ENCODE measurements at regions not wholly inside any gene's neighbourhood (a gene's known extent, or its start where the extent isn't known, plus 50 kb on each side); places are given as distances from the start of the nearest gene placed in this dataset.

DNA sequence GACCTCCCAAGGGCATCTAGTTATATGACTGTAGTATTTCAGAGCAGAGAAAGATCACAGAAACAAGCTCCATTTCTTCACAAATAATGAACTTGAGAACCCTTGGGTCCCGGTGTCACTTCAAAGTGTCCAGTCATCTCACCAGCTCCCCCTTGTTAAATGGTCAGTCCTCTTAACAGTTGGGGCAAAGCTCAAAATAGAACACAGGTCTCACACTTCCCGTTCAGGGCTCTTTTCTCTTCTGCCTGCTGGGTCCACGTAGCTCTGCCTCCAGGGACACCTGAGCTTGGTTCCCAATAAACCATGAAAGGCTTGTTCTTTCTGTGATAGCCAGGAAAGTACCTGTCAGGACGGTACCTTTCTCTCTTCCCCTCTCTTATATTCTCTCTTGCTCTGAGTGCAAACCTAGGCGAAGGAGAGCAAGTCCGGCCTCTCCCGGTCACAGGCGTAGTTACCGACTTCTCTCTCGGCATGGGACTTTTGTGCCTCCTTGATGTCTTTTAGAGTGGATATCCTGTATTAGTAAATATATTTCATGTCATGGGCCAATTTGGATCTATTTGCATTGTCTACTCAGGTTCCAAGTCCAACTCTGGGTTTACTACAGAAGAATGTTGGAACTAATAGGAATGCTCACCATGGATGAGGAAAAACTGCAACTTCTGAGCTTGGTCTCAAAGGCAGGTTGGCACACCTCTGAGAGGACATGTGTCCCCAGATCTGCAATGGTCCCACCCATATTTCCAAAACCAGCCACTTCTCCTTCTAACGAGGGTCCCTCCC, 118.8 kb upstream of the PARP11 start:
- no peak for DNase-seq (ENCODE audit: low spot score)

DNA sequence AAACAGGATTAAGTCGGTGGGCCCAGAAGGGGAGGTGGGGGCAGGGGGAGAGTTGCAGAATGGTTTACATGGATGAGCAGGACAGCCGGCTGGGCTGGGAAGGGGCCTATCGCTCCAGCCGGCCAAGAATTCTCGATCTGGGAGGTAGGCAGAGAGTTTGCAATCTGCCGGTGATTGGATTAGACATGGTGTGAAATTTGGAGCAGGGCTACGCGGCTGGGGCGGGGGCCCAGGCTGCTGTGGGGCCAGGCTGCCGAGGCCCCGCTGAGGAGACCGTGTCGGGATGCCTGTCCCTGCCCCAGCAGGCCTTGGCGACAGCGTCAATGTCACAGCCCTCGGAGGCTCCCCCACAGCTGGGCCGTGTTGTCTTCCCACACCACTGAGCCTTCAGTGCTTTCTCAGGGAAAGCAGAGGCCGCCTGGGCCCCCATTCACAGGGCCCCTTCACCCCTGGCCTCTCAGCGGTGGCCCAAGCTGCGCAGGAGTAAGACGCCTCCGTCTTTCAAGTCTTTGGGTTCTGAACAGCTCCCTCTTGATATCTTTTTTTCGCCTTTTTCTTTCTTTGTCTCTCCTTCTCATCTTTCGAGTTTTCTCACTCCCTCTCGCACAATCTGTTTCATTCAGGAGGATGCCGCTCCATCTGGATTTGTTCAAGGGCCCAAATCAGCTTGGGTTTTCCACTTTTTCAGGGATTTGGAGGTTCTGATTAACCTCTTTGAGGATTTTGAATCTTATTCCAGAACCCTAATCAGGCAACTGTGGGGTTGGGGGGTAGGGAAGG, 117.5 kb upstream of the PARP11 start:
- no peak for DNase-seq (ENCODE audit: low spot score)

DNA sequence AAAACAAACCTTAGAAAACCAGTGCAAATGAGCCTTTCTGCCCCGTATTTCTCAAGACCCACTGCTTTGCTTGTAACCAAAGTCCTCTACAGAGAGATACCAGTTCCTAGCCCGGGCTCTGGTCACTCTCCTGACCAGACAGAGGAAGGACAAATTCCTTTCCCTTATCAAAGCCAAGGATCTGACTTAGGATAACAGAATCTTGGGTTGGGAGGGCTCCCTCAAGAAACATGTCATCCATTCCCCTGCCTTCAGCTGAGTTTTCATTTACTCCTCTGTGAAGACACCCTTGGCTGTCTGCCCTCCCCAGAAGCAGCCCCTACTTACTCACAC, 116.0 kb upstream of the PARP11 start:
- DNase-seq (ENCODE audit: low spot score), result no peak

DNA sequence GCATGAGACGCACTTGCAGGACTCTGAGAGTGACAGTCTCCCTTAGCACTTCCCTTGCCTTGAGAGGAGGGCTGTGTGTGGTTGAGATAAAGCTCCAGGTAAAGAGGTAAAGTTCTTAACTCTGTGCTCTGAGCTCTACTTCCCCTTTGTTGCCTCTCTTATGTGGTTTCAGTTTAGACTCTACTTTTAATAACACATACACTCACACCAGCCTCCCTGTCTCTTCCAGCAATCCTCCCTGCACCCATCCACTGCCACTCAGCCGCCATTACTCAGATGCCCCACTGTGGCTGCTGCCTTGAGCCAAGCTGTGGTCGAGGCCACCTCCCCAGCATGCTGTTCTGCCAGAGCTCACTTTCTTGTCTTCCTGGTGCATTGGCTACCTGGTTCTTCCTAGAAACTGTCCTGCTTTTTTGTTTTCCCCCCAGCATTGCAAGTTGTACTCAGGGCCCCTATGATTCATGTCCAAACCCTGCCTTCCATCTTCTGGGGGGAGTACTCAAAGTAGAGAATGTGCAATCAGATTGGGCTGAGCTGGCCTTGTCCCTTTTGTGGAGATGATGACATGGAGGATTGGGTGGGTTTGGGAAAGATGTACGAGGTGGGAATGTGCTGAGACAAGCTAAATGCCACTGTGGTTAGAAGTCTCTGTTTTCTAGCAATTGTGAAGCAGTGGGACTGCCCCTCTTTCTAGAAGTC, 115.5 kb upstream of the PARP11 start:
- DNase-seq (ENCODE audit: low spot score), result no peak

DNA sequence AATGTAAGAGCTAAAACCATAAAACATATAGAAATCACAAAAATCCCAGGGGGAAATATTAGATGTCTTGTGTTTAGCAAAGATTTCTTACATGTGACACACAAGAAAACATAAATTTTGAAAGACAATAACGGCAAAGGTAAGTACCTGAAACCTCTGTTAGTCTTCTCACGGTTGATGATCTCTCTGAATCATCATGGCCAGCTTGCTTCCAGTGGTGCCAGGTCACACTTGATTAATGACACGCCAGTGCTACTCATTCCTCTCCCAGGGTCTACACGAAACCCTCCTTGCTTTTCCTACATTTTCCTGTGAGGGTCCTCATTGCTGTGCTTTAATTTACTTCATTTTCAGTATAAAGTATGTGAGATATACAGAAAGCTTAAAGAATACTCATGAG, 114.4 kb upstream of the PARP11 start:
- no peak for DNase-seq (ENCODE audit: low spot score)

DNA sequence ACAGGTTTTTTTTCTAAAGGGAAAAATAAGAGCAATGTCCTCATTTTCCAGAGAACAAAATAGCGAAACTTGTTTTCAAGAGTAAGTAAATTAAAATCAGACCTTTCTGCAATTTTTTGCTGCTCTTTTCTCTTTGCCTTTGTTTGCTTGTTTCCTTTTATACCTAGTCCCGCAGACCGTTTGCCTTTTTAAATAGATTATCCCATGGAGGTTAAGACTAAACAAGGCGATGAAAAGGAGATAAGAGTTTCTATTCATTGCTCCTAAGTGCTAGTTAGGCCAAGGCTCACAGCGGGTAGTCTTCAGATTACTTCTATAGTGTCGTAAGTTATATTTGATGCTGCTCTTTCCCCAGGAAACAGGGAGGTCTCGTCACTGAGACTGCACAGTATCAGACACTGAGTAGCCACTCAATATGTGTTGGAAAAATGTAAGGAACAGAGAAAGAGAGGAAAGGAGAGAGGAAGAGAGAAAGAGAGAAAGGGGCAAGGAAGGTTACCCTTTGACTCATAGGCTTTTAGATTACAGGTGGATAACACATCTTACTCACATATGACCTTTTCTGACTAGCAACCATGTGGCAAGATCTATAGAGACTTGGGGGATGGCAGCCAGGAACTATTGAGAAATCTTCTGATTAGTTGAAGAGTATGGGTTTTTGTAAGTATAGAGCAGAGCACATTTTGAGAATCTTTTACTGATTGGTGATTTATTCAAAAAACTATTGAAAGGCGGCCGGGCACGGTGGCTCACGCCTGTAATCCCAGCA, 107.5 kb upstream of the PARP11 start:
- DNase-seq (ENCODE audit: low spot score), result no peak

DNA sequence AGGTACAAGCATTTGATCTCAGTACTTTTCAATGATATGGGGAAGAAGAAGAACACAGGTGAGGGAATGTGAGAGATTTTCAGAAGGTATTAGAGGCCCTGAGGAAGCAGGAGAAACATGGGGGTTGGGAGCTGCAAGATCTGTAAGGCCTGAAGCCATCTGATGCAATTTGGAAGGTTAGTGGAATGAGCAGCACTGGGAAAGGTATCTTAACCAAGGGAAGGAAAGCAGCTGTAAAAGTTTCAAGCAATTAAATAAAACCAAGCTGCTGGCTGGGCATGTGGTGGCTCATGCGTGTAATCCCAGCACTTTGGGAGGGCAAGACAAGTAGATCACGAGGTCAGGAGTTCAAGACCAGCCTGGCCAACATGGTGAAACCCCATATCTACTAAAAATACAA, 104.4 kb upstream of the PARP11 start:
- DNase-seq (ENCODE audit: low spot score), result no peak

DNA sequence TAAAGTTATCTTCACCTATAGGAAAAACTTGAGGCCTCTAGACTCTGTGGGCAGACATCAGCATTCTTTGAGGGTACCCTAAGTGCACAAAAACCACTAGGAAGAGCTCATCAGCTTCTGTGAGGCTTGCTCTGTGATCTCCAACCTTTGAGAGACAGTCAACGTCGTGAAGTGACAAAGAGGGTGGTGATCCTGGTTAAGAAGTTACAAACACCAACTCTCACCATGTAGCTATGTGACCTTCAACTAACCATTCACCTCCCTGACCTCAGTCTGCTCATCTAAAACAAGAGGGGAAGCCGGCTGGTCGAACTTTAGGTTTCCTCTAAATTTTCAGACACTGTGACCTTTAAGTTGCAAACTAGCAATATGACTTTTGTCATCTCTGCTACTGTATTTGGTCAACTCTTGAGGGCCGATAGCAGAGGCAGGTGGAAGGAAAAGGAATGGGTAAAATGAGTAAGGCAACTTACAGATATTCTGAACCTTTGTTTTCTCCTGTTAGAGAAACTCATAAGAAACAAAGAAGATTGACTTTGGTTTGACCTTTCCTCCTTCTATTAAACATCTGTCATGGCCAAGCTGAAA, 103.2 kb upstream of the PARP11 start:
- no peak for DNase-seq (ENCODE audit: low spot score)

DNA sequence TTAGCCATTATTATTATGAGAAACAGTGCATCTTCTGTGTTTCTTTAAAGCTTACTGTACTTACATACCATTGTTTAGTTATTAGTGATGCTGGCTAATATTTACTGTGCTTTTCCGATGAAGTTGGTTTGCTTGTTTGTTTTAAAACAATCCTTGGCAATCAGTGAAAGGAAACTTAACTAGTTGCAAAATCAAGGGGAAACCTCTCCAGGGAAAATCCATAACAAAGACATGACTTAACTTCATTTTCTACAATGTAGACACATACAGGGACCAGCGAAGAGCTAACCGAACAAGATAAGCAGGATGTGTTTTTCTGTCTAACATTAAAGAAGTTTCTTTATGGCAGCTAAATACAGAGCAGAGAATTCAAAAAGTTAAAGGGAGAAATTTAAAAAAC, 102.5 kb upstream of the PARP11 start:
- DNase-seq (ENCODE audit: low spot score), result no peak

DNA sequence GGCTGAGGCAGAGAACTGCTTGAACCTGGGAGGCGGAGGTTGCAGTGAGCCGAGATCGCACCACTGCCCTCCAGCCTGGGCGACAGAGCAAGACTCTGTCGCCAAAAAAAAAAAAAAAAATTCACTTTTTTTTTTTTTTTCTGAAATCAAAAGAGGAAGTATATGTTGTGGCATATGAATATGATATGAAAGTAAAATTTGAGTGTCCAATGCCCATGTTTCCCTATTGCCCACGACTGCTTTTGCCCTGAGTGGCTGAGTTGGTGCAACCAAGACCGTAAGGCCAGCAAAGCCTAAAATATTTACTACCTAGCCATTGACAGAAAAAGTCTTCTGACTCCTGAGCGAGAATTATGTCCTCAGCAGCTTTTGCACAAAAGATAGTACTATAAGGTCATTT, 101.7 kb upstream of the PARP11 start:
- DNase-seq (ENCODE audit: low spot score), result no peak

DNA sequence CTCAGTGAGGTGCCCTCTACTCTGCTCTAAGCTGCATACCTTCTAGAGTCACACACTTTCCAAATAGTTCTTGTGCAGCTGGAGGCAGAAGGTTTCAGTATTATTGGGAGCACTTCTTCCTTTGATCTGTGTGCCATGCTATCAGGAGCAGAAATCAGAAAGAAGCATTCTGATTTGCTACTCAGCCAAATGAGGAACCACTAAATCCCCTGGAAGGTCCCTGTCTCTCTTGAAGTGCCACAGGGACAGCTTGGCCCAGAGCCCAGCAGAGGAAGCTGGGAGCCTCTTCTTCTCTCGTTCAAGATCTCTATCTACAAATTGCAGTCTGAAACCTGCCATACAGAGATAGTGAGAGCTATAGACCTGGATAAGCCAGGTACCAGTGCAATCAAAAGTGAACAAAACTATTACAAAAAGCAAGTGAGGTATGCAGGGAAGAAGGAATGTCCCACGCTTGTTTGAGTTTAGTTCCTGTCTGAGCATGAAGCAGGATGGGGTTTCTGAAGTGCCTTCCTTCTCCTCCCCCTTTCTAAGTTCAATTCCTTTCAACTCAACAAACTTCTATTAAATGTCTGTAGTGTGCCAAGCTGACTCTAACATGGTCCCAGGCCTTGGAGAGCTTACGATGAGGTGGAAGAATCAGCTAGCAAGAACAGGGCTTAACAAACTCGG, 100.9 kb upstream of the PARP11 start:
- DNase-seq (ENCODE audit: low spot score), result peak; percentile 44

DNA sequence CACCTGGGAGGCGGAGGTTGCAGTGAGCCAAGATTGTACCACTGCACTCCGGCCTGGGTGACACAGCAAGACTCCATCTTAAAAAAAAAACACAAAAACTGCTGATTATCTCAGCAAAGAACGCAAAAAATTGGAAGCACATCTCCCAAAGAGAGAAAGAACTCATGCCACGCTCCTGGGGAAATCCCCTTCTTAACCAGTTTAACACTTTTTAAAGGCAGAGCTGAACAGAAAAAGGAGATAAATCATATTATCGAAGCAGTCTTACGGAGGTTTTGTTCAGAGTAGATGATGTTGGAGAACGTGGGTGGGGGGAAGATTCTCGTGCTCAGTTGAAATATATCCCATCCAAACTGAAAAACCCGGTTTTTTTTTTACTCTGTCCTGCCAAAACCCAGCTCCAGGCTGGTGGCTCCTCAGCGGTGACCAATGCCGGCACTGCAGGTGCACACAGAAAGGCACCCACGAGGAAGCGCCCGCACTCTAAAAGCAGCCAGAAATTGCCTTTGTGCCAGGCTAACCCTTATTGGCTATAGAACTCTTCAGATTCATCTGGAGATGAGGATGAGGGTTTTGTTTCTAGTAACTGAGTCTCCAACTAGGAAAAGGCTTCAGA, 100.2 kb upstream of the PARP11 start:
- peak; percentile 14 for DNase-seq (ENCODE audit: low spot score)

DNA sequence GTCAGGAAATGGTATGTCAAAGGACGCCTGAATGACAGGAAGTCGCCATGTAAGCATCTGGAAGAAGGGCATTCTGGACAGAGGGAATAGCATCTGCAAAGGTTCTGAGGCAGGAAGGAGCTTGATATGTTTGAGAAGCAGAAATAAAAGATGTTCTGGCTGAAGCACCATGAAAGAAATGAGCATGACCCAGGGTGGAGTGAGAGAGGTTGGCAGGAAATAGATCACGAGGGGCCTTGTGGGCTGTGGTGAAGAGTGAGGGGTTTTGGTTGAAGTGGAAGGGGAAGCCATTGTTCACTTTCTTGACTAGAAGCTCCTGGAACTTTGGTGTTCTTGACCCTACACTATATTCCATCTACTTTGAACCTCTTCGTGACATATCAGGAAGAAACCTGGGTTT, 99.4 kb upstream of the PARP11 start:
- no peak for DNase-seq (ENCODE audit: low spot score)

DNA sequence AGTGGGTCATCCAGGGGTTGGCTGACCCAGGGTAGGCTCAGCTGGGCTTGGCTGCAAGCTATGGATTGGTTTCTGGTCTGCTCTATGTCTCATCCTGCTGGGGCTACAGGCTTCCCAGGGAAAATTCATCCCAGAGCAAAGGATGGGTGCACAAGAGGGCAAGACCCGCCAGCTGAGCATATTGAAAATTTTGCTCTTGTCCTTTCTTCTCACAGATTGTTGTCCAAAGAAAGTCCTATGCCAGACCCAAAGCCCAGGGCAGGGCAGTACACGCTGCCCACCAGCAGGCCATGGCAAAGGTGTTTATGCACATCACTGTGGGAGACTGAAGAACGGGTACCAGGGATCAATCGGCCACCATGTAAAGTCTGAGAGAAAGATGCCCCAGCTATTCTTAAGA, 95.3 kb upstream of the PARP11 start:
- DNase-seq (ENCODE audit: low spot score), result no peak

DNA sequence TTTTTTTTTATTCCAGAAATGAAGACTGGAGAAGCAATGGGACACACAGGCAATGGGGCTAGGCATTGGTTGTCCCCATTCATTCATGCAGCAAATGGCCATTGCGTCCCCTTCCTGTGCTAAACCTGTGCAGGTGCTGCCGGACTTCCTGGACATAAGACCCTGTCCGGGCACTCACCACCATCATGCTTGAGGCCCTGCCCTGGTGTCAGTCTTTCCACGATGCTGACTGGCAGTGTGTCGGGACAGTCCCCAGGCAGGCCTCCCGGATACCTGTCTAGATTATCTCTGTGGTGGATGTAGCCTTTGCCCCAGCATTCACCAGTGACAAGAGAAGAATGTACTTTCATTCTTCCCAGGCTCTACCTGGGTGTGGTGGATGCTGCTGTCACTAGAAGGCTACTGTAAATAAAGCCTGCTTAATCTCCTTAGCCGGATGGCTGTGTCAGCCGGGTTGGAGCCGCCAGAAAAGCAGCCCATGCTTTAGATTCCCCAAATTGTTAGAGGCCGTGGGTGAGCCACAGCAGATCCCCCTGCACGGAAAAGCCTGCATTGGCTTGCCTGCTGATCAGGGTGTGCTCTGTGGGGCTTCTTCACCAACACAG, 94.5 kb upstream of the PARP11 start:
- no peak for DNase-seq (ENCODE audit: low spot score)

DNA sequence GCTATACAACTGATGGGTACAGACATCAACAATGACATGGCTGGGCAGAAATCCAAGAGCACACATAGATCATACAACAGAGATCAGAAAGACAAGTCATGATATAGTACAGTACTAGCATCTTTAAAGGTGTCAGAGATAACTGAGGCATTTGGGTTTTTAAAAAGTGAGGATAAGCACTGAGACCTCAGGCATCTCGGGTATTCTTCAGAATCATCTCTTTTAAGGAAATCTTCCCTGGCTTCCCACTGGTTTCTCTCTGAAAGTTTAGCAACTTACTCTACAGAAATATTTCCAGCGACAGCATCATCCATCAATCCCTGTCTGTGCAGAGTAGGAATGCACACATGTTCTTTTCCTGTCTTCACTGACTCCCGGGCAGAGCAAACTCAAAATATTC, 93.2 kb upstream of the PARP11 start:
- no peak for DNase-seq (ENCODE audit: low spot score)

DNA sequence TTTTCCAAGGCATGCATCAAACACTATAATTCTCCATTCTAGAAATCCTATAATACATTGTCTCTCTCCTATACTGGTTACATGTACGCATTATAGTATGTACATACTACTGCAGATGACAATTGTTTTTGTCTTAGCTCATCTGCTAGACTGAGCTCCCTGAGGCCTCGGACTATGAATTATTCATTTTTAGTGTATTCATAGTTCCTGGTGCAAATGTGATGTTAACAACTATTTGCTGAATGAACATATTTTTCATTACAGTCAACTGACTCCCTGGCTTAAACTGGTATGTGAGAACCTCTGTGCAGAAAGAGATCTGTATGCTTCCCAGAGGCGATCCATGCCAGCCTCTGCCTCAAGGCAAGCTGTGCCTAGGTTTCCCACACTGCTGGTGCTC, 91.8 kb upstream of the PARP11 start:
- no peak for DNase-seq (ENCODE audit: low spot score)

DNA sequence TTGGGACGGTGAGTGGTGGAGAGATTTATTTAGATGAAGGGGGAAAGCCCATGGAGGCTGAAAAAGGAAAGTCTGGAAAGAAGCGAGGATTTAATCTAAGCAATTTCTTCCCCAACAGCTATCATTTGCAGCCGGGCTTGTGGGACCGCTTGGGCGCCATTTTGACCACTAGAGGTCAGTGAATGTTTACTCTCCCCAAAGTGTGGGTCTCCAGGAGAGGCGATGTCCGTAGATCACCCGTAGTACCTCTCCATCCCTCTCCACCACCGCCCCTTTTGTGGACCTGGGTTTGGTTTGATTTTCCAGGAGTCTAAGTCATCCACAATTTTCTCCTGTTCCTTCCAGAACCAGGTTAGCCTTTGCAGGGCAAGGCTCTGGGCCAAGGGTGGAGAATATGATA, 91.2 kb upstream of the PARP11 start:
- DNase-seq (ENCODE audit: low spot score), result no peak

DNA sequence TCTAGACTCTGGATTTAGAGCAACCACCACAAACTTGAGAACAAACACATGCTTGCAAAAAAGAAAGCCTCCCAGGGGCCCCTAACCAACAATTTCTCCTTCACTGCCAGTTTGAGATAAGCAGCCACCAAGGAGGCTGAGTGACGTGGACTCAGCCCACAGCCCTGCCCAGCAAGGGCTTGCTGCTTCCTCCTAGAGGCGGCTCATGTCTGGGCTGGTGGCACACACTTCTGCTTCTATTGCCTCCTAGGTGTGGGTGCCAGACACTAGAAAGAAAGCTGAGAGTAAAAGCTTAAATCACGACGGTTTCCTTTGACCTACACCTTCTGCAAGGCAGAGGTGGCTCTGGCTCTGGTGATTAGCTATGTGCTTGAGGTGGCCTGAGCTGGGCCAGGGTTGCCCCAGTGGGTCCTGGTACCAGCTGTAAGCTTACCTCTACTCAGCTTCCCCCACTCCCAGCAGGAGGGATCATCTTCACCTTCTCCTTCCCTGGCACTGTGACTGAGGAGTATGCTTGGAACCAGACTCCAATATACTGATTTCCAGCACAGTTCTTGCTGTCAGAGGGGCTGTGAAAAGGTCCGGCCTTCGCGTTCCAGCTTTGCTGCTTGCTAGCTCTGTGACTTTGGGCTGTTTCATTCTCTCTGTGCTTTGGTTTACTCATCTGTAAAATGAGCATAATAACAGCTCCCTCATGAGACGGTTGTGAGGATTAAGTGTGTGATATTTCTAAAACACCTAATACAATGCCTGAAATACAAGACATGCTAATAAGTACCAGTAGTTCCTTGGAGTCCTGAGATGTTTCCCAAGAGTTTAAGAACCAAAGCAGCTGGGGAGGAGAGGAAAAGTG, 89.7 kb upstream of the PARP11 start:
- DNase-seq (ENCODE audit: low spot score), result peak; percentile 33

DNA sequence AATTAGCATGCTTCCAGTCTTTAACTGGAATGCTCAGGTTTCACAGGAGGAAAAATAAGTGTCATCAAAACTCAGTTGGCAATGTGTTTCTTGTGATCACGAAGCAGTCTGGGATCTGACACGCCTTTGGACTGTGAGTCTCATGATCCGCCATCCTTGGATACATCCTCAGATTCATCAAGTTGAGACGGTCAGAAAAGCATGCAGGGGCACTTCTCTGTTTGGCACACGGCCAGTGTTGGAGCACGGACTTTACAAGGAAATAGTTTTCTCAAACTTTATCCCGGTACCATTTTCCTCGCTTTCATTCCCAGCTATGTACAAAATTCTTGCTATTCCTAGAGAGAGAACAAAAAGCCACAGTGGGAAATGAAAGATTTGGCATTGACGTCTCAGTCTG, 88.4 kb upstream of the PARP11 start:
- no peak for DNase-seq (ENCODE audit: low spot score)
